ENCODE measurements at regions not wholly inside any gene's neighbourhood (a gene's known extent, or its start where the extent isn't known, plus 50 kb on each side); places are given as distances from the start of the nearest gene placed in this dataset.

DNA sequence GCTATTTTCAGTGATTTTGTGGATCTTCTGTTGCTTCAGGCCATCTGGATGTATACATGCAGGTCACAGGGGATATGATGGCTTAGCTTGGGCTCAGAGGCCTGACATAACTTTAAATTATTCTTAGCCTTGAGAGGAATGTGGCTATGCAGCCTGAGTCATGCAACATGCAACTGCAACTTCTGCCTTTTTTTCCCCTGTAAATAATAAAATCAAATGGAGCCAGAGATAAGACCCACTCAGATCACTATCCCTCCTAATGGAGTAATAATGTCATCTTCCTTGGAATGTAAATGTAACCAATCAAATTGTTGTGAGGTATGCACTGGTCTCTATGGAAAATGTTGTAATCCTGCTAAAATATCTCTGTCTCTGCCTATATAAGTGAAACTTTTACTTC lies 54.9 kb downstream of the MAGEB17 start:
- peaks cover 2% of the 10 kb centered on the region for H3K4me1 ChIP-seq (ENCODE audit: control insufficient read depth, extremely low read depth, insufficient read depth, low read length)
- no peaks in the 10 kb centered on the region for H3K79me2 ChIP-seq (ENCODE audit: control insufficient read depth, insufficient read depth, low read length)
- no peak overlapping the region for H3K4me3 ChIP-seq (ENCODE audit: control insufficient read depth in 2 of 3, extremely low read depth in 1 of 3, insufficient read depth in 2 of 3, low read depth in 1 of 3, low read length in 3 of 3)
- H3K27ac ChIP-seq (ENCODE audit: control insufficient read depth, insufficient read depth, low read length): no peak overlapping the region
- H3K9ac ChIP-seq (ENCODE audit: control insufficient read depth, extremely low read depth, insufficient read depth, low read length): no peak overlapping the region
- DNase-seq (ENCODE audit: low read depth, low spot score) (no peak), FAIRE-seq (no peak)
- no peak overlapping the region for H3K4me2 ChIP-seq (ENCODE audit: control insufficient read depth, extremely low read depth, insufficient read depth, low read depth, low read length)
- H3K36me3 ChIP-seq (ENCODE audit: control insufficient read depth in 2 of 2, extremely low read depth in 1 of 2, insufficient read depth in 2 of 2, low read length in 2 of 2): no peaks in the 10 kb centered on the region
- no peak for TF ChIP-seq EZH2 (IDR thresholded peaks at IDR 0.05; ENCODE audit: low read length)
- TF ChIP-seq, protein P1, sequence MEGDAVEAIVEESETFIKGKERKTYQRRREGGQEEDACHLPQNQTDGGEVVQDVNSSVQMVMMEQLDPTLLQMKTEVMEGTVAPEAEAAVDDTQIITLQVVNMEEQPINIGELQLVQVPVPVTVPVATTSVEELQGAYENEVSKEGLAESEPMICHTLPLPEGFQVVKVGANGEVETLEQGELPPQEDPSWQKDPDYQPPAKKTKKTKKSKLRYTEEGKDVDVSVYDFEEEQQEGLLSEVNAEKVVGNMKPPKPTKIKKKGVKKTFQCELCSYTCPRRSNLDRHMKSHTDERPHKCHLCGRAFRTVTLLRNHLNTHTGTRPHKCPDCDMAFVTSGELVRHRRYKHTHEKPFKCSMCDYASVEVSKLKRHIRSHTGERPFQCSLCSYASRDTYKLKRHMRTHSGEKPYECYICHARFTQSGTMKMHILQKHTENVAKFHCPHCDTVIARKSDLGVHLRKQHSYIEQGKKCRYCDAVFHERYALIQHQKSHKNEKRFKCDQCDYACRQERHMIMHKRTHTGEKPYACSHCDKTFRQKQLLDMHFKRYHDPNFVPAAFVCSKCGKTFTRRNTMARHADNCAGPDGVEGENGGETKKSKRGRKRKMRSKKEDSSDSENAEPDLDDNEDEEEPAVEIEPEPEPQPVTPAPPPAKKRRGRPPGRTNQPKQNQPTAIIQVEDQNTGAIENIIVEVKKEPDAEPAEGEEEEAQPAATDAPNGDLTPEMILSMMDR (optimal IDR thresholded peaks at IDR 0.05 in 1 of 3, IDR thresholded peaks at IDR 0.05 in 1 of 3, conservative IDR thresholded peaks at IDR 0.05 in 1 of 3; ENCODE audit: extremely low read depth in 1 of 3, insufficient read depth in 2 of 3, low read length in 3 of 3): no peak
- no peaks in the 10 kb centered on the region for H3K27me3 ChIP-seq (ENCODE audit: control insufficient read depth, extremely low read depth, insufficient read depth, low read length)
- H2AFZ ChIP-seq (ENCODE audit: control insufficient read depth, low read length): no peak overlapping the region
- H3K9me1 ChIP-seq (ENCODE audit: control insufficient read depth, extremely low read depth, insufficient read depth, low read length): no peaks in the 10 kb centered on the region
- peaks cover 5% of the 10 kb centered on the region for H3K9me3 ChIP-seq (ENCODE audit: control insufficient read depth, low read depth, low read length)
- dilution Hi-C loops (cut with MboI; ENCODE audit: extremely low pct_ligation_motif_present, low sequenced_read_pairs): no loop called here
- no peaks in the 10 kb centered on the region for H4K20me1 ChIP-seq (ENCODE audit: control insufficient read depth, extremely low read depth, insufficient read depth, low read length)

DNA sequence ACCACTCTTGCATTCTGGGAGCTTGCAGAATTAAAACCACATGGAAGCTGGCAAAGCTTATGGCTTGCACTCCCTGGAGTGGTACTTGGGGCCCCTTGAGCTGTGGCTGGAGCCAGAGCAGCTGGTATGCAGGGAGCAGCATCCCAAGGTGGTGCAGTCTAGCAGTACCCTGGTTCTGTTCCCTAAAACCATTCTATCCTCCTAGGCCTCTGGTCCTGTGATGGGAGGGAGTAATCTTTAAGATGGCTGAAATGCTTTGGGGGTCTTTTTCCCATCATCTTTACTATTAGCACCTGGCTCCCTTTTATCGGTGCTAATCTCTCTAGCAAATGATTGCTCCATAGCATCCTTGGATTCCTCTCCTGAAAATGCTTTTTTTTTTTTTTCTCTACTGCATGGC lies 56.1 kb downstream of the MAGEB17 start:
- Histone ChIP-seq H4K20me1 (ENCODE audit: control insufficient read depth, extremely low read depth, insufficient read depth, low read length) (no peaks in the 10 kb centered on the region), H3K4me3 (ENCODE audit: control insufficient read depth in 2 of 3, extremely low read depth in 1 of 3, insufficient read depth in 2 of 3, low read depth in 1 of 3, low read length in 3 of 3) (no peak overlapping the region), H3K4me1 (ENCODE audit: control insufficient read depth, extremely low read depth, insufficient read depth, low read length) (peaks cover 2% of the 10 kb centered on the region), H3K9me3 (ENCODE audit: control insufficient read depth, low read depth, low read length) (peaks cover 5% of the 10 kb centered on the region), H3K27ac (ENCODE audit: control insufficient read depth, insufficient read depth, low read length) (no peak overlapping the region), H3K9ac (ENCODE audit: control insufficient read depth, extremely low read depth, insufficient read depth, low read length) (no peak overlapping the region), H3K79me2 (ENCODE audit: control insufficient read depth, insufficient read depth, low read length) (no peaks in the 10 kb centered on the region), H3K36me3 (ENCODE audit: control insufficient read depth in 2 of 2, extremely low read depth in 1 of 2, insufficient read depth in 2 of 2, low read length in 2 of 2) (no peaks in the 10 kb centered on the region), H2AFZ (ENCODE audit: control insufficient read depth, low read length) (no peak overlapping the region), H3K4me2 (ENCODE audit: control insufficient read depth, extremely low read depth, insufficient read depth, low read depth, low read length) (no peak overlapping the region), H3K9me1 (ENCODE audit: control insufficient read depth, extremely low read depth, insufficient read depth, low read length) (no peaks in the 10 kb centered on the region), H3K27me3 (ENCODE audit: control insufficient read depth, extremely low read depth, insufficient read depth, low read length) (no peaks in the 10 kb centered on the region)
- dilution Hi-C loops (cut with MboI; ENCODE audit: extremely low pct_ligation_motif_present, low sequenced_read_pairs): no loop called here
- TF ChIP-seq, protein P1 (optimal IDR thresholded peaks at IDR 0.05 in 1 of 3, IDR thresholded peaks at IDR 0.05 in 1 of 3, conservative IDR thresholded peaks at IDR 0.05 in 1 of 3; ENCODE audit: extremely low read depth in 1 of 3, insufficient read depth in 2 of 3, low read length in 3 of 3): no peak
- TF ChIP-seq EZH2 (IDR thresholded peaks at IDR 0.05; ENCODE audit: low read length): no peak
- FAIRE-seq (no peak), DNase-seq (ENCODE audit: low read depth, low spot score) (no peak)

Measured in keratinocyte (primary cell).